ENCODE measurements at regions not wholly inside any gene's neighbourhood (a gene's known extent, or its start where the extent isn't known, plus 50 kb on each side); places are given as distances from the start of the nearest gene placed in this dataset.

DNA sequence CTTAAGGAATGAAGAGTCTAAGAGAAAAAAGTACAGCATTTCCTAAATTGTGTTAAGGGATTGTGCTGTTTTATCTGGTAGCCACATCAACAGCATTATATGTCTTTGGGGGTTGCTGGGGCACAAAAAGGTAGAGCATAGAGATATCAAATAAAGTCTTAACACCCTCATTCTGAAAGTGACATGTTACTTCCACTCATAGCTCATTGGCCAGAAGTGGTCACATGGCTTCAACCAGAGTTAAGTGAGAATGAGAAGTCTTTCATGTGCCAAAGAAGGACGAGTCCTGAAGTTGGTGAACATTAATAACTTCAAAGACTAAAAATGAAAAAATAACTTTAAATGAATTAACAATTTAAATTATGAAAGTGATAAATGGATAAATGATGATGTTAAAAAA lies 175.7 kb upstream of the ZEB2 start:
- H3K27ac ChIP-seq, result no peak overlapping the region
- no peak for DNase-seq (ENCODE audit: low spot score in 2 of 2)
- no peak overlapping the region for H3K4me3 ChIP-seq
- no peaks in the 10 kb centered on the region for H3K9me3 ChIP-seq
- H3K36me3 ChIP-seq, result no peaks in the 10 kb centered on the region
- TF ChIP-seq, protein P1, sequence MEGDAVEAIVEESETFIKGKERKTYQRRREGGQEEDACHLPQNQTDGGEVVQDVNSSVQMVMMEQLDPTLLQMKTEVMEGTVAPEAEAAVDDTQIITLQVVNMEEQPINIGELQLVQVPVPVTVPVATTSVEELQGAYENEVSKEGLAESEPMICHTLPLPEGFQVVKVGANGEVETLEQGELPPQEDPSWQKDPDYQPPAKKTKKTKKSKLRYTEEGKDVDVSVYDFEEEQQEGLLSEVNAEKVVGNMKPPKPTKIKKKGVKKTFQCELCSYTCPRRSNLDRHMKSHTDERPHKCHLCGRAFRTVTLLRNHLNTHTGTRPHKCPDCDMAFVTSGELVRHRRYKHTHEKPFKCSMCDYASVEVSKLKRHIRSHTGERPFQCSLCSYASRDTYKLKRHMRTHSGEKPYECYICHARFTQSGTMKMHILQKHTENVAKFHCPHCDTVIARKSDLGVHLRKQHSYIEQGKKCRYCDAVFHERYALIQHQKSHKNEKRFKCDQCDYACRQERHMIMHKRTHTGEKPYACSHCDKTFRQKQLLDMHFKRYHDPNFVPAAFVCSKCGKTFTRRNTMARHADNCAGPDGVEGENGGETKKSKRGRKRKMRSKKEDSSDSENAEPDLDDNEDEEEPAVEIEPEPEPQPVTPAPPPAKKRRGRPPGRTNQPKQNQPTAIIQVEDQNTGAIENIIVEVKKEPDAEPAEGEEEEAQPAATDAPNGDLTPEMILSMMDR (IDR thresholded peaks at IDR 0.05), result no peak
- TF ChIP-seq POLR2A (IDR thresholded peaks at IDR 0.05) (no peak), EP300 (IDR thresholded peaks at IDR 0.05) (no peak), POLR2AphosphoS5 (IDR thresholded peaks at IDR 0.05) (no peak)
- no peaks in the 10 kb centered on the region for H3K4me1 ChIP-seq
- WGBS, result 73% methylated on average over 1 of the region's 1 CpG
- no peaks in the 10 kb centered on the region for H3K27me3 ChIP-seq

DNA sequence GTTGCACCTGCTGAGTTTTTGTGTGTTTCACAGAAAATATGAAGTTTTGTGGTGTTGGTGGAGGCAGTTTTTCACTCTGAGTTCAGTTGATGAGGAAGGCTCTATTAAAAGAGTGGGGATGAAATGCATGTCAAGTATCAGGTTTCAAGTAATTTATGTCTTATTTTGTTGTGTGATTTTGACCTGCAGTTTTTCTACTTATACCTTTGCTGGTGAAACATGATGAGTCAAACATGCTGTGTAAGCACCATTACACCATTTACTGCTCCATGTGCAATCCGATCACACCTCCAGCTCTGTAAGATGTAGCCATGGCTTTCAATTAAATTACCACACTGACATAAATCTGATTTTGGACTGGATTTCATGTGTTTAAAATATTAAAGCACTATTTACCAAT lies 174.5 kb upstream of the ZEB2 start:
- 79% methylated on average over 1 of the region's 1 CpG for WGBS
- TF ChIP-seq, protein P1 (IDR thresholded peaks at IDR 0.05), result no peak
- no peak for TF ChIP-seq EP300 (IDR thresholded peaks at IDR 0.05)
- no peak for TF ChIP-seq POLR2AphosphoS5 (IDR thresholded peaks at IDR 0.05)
- no peak for TF ChIP-seq POLR2A (IDR thresholded peaks at IDR 0.05)
- H3K4me1 ChIP-seq, result no peaks in the 10 kb centered on the region
- no peaks in the 10 kb centered on the region for H3K36me3 ChIP-seq
- H3K27ac ChIP-seq, result no peak overlapping the region
- DNase-seq (ENCODE audit: low spot score in 2 of 2), result no peak
- no peaks in the 10 kb centered on the region for H3K27me3 ChIP-seq
- H3K4me3 ChIP-seq, result no peak overlapping the region
- no peaks in the 10 kb centered on the region for H3K9me3 ChIP-seq

DNA sequence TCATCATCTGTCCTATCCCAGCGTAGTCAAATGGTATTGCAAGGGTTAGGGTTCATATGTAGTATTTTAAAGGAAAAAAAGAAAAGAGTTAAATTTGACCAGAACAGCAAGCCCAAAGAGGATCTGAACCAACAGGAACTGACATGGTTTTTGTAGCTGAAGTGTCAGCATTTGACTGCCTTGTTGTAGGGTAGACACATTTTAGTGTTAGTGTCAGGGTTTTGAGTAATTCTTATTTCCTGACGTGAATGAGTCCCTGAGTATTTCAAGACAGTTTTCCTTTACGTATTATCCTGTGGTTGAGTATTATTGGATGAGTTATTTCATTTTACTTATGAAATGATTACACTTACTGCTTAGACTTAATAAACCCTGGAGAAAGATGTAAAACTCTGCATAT lies 173.3 kb upstream of the ZEB2 start:
- Histone ChIP-seq H3K27ac (no peak overlapping the region), H3K36me3 (no peaks in the 10 kb centered on the region), H3K4me1 (no peaks in the 10 kb centered on the region), H3K4me3 (no peak overlapping the region), H3K9me3 (no peaks in the 10 kb centered on the region), H3K27me3 (no peaks in the 10 kb centered on the region)
- TF ChIP-seq, protein P1 (IDR thresholded peaks at IDR 0.05), result no peak
- TF ChIP-seq EP300 (IDR thresholded peaks at IDR 0.05) (no peak), POLR2AphosphoS5 (IDR thresholded peaks at IDR 0.05) (no peak), POLR2A (IDR thresholded peaks at IDR 0.05) (no peak)
- no peak for DNase-seq (ENCODE audit: low spot score in 2 of 2)
- WGBS, result 88% methylated on average over 3 of the region's 3 CpGs

DNA sequence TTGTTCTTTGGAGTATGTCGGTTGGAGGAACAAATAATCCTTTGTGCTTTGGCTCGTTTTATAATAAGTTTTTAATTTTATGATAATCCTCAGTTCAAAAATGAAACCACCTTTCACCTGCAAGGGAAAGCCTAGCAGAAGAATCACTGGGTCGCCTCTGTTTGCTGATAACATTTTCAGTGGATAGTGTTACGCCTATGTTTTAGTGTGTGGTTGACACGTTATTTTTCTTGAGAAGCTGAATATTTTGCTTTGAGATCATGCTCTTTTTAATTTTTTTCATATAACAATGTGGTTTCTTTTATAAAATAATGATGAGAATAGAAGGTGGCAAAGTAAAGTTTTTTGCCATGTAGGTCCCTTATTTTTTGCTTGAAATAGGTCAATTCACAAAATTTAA lies 172.7 kb upstream of the ZEB2 start:
- H3K36me3 ChIP-seq, result no peaks in the 10 kb centered on the region
- no peak for DNase-seq (ENCODE audit: low spot score in 2 of 2)
- H3K4me1 ChIP-seq, result no peaks in the 10 kb centered on the region
- WGBS, result 82% methylated on average over 5 of the region's 5 CpGs
- no peak for TF ChIP-seq POLR2AphosphoS5 (IDR thresholded peaks at IDR 0.05)
- no peak for TF ChIP-seq POLR2A (IDR thresholded peaks at IDR 0.05)
- TF ChIP-seq EP300 (IDR thresholded peaks at IDR 0.05), result no peak
- TF ChIP-seq, protein P1 (IDR thresholded peaks at IDR 0.05), result no peak
- no peaks in the 10 kb centered on the region for H3K27me3 ChIP-seq
- no peaks in the 10 kb centered on the region for H3K9me3 ChIP-seq
- H3K27ac ChIP-seq, result no peak overlapping the region
- H3K4me3 ChIP-seq, result no peak overlapping the region

DNA sequence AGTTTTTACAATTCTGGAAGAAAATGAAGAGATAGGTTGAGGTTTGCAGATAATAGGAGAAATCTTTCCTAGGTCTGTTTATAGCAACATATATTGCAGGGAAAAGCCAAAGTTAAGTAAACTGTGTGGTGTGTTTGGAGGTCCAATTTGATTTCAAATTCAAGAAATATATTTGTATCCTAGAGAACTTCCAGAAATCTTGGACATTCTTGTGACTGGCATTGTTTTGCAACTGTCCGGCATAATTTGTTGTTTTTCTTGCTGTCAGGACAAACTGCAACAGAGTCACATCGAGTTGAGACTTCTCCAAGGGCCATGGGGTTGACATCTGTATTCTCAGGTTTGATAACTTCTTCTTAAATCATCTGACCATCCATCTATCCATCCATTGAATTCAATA lies 170.9 kb upstream of the ZEB2 start:
- Histone ChIP-seq H3K36me3 (no peaks in the 10 kb centered on the region), H3K9me3 (no peaks in the 10 kb centered on the region), H3K27me3 (no peaks in the 10 kb centered on the region), H3K4me1 (no peaks in the 10 kb centered on the region), H3K27ac (no peak overlapping the region), H3K4me3 (no peak overlapping the region)
- 80% methylated on average over 2 of the region's 2 CpGs for WGBS
- DNase-seq (ENCODE audit: low spot score in 2 of 2), result no peak
- TF ChIP-seq POLR2A (IDR thresholded peaks at IDR 0.05), result no peak
- TF ChIP-seq EP300 (IDR thresholded peaks at IDR 0.05), result no peak
- TF ChIP-seq, protein P1 (IDR thresholded peaks at IDR 0.05), result no peak
- no peak for TF ChIP-seq POLR2AphosphoS5 (IDR thresholded peaks at IDR 0.05)

Measured in suprapubic skin (tissue), 4 donors.